GM19452 (cell line): ENCODE measurements at regions not wholly inside any gene's neighbourhood (a gene's known extent, or its start where the extent isn't known, plus 50 kb on each side); places are given as distances from the start of the nearest gene placed in this dataset.
"Not testable (repeated sequence)": the region's sequence is repeated elsewhere in the genome, so short reads cannot be mapped to it uniquely, and the experiment has no call there.

Source experiments
- ATAC-seq: cut with Tn5 transposase; IDR thresholded peaks from one replicate; pipeline ENCODE4 v1.9.1; 2021; ENCODE audit not compliant: unreplicated experiment

- ATAC-seq: no peak
These were observed 149.5 kb upstream of the SLC38A2 start for GRCh38 chr12:46522071-46522470.

GRCh38 chr12:46521145-46521544, 148.6 kb upstream of the SLC38A2 start:
- ATAC-seq: no peak

DNA sequence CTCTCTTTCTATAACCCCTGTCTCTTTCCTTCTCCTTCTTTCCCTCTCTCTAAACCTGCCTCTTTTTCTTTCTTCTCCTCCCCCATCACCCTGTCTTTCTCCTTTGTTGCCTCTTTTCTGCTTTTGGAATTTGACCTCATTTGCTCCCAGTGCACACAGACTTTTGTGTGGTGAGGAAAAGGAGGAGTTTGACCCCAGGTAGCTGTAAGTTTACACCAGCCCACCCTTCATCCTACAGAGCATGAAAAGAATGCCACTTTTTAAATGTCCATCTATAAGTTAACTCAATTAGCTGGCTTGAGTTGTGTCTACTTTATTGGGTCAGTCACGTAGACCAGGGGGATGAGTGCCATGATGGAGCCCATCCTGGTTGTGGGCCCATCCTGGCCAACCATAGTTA, 146.8 kb upstream of the SLC38A2 start:
- no peak for ATAC-seq

- ATAC-seq: no peak
These were observed 146.2 kb upstream of the SLC38A2 start for GRCh38 chr12:46518729-46519128.

DNA sequence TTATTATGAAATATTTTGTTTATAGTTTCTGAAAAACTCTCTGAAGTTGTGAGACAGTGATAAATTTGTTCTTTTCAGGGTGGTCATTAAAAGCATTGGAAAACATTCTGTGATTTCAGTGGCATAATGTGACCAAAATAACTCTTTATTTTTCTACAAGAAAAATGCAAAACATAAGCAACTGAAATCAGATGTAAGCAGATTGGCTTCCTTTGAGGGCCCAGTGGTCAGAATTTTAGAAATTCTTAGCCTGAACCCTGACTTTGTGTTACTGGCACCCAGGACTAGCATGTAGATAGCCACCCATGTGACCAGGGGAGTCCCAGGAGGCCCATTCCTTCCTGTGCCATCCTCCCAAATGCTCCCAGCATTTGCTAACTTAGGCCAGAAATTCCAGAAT, 145.6 kb upstream of the SLC38A2 start:
- no peak for ATAC-seq

GRCh38 chr12:46517579-46517962, 145.0 kb upstream of the SLC38A2 start:
- peak; percentile 40 for ATAC-seq

GRCh38 chr12:46516933-46517578, 144.5 kb upstream of the SLC38A2 start:
- peak; percentile 99 for ATAC-seq

- ATAC-seq: no peak
These were observed 143.8 kb upstream of the SLC38A2 start for GRCh38 chr12:46516238-46516932.

GRCh38 chr12:46515829-46516228, 143.3 kb upstream of the SLC38A2 start:
- no peak for ATAC-seq

DNA sequence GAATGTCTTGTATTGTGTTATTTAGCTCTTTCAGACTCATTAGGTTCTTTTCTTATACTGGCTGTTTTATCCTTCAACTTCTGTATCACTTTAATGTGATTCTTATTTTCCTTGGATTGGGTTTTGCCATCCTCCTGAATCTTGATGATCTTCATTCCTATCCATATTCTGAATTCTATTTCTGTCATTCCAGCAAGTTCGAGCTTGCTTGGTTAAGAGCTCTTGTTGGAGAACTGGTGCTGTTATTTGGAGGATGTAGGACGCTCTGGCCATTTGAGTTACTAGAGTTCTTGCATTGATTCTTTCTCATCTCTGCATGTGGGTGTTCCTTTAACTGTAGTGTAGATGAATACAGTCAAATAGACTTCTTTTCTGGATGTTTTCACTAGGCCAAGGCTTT, 142.3 kb upstream of the SLC38A2 start:
- no peak for ATAC-seq

DNA sequence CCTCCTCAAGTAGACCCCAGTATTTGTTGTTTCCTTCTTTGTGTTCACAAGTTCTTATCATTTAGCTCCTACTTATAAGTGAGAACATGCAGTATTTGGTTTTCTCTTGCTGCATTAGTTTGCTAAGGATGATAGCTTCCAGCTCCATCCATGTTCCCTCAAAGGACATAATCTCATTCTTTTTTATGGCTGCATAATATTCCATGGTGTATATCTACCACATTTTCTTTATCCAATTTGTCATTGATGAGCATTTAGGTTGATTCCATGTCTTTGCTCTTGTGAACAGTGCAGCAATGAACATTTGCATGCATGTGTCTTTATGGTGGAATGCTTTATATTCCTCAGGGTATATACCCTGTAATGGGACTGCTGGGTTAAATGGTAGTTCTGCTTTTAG, 137.7 kb upstream of the SLC38A2 start:
- not testable (repeated sequence) for ATAC-seq

GRCh38 chr12:46509135-46509534, 136.6 kb upstream of the SLC38A2 start:
- no peak for ATAC-seq

GRCh38 chr12:46508651-46509050, 136.1 kb upstream of the SLC38A2 start:
- no peak for ATAC-seq

GRCh38 chr12:46507766-46508165, 135.2 kb upstream of the SLC38A2 start:
- ATAC-seq: no peak

DNA sequence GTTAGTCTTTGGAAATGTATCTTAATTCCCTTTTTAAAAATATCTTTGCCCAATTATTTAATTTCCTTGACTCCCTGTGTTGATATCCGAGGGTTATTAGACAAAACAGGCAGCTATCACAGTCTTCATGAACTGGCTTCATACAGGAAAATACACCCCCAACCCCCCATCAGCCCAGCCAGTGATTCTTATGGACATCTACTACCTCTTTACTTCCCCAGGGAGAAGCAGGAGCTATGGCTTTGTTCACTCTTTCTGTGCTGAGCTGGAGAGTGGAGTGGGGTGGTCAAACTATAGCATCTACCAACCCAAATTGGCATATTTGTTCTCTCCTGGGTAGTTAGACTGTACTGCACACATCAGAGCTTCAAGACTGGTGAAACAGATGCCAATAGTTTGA, 134.4 kb upstream of the SLC38A2 start:
- no peak for ATAC-seq

DNA sequence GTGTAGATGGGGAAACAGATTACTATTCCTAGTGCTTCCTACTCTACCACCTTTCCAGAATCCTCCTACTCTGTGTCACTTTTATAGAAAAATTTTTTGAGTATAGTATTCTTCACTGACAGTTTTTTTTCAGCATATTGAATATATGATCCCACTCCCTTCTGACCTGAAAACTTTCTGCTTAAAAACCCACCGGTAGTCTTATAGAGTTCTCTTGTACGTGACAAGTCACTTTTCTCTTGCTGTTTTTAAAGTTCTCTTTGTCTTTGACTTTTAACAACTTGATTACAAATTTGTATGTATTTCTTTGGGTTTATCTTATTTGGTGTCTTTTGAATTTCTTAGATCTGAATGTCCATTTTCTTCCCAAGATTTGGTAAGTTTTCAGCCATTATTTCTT, 133.6 kb upstream of the SLC38A2 start:
- ATAC-seq: no peak

DNA sequence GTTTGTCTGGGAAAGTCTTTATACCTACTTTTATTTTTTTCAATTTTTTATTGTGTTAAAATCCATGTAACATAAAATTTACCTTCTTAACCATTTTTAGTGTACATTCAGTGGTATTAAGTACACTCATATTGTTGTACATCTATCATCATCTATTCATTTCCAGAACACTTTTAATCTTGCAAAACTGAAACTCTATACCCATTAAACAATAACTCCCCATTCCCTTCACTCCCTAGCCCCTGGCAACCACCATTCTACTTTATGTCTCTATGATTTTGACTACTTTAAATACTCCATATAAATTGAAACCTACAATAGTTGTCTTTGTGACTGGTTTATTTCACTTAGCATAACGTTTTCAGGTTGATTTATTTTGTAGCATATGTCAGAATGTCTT, 131.9 kb upstream of the SLC38A2 start:
- ATAC-seq: no peak

- no peak for ATAC-seq
These were observed 131.1 kb upstream of the SLC38A2 start for GRCh38 chr12:46503637-46504175.

GRCh38 chr12:46500673-46501072, 128.1 kb upstream of the SLC38A2 start:
- ATAC-seq: no peak

GRCh38 chr12:46499901-46500300, 127.3 kb upstream of the SLC38A2 start:
- ATAC-seq: peak; percentile 88

- ATAC-seq: no peak
These were observed 126.7 kb upstream of the SLC38A2 start for GRCh38 chr12:46499226-46499625.

- ATAC-seq: no peak
These were observed 125.2 kb upstream of the SLC38A2 start for GRCh38 chr12:46497739-46498138.

GRCh38 chr12:46494424-46494823, 121.9 kb upstream of the SLC38A2 start:
- ATAC-seq: no peak
